COLO668 (cell line): ENCODE measurements at regions not wholly inside any gene's neighbourhood (a gene's known extent, or its start where the extent isn't known, plus 50 kb on each side); places are given as distances from the start of the nearest gene placed in this dataset.
"Not testable (repeated sequence)": the region's sequence is repeated elsewhere in the genome, so short reads cannot be mapped to it uniquely, and the experiment has no call there.

Source experiments
- DNase-seq: peaks from one replicate; lab custom pipeline; 2025; ENCODE audit not compliant: unreplicated experiment; lab: John Stamatoyannopoulos, UW

DNA sequence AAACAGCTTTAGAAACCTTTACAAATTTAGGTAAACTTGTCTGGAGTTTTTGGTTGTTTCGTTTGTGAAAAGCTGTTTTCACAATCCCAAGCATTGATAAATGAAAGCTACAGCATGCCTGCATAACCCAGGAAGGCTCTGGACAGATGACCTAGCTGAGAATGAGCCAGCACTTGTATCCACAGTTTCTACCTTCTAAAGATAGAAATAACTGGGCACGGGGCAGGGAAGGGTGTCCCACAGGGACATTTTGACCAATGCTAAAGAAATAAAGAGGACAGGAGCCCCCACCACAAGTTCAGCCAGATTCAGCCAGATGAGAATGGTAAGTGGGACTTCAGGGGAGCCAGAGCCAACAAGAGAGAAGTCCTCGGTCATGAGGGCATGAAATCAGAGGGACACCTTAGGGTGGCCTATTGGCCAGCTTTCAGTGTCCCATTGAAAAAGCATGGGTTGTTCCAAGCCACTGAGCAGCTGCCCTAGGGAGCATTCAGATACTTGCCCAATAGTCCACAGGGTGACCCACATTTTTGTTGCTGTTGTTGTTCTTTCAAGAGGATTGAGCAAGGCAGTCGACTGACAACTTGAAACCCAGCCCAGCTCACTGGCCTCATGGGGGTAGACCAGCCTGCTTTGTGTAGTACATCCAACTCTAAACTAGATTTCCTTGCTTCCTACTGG, 140.3 kb upstream of the NUDT4 start:
- DNase-seq = no peak

- DNase-seq = not testable (repeated sequence)
These were observed 139.0 kb upstream of the NUDT4 start for GRCh38 chr12:93238512-93239262.

- DNase-seq = not testable (repeated sequence)
These were observed 137.9 kb upstream of the NUDT4 start for GRCh38 chr12:93239789-93240188.

- DNase-seq = no peak
These were observed 135.4 kb upstream of the NUDT4 start for GRCh38 chr12:93242154-93242972.

DNA sequence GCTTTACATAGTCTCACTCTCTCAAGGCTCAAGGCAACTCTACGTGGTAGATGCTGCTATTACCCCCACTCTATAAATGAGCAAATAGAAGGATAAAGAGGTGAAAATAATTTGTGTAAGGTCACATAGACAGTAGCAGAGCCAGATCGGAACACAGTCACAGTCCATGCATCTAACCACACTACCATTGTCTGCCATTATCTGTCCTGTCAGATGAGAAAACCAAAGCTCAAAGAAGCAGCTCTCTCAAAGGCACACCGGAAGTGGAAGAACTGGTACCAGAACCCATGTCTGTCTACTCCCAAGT, 134.4 kb upstream of the NUDT4 start:
- DNase-seq = no peak

- DNase-seq = no peak
These were observed 133.8 kb upstream of the NUDT4 start for GRCh38 chr12:93243689-93244513.

DNA sequence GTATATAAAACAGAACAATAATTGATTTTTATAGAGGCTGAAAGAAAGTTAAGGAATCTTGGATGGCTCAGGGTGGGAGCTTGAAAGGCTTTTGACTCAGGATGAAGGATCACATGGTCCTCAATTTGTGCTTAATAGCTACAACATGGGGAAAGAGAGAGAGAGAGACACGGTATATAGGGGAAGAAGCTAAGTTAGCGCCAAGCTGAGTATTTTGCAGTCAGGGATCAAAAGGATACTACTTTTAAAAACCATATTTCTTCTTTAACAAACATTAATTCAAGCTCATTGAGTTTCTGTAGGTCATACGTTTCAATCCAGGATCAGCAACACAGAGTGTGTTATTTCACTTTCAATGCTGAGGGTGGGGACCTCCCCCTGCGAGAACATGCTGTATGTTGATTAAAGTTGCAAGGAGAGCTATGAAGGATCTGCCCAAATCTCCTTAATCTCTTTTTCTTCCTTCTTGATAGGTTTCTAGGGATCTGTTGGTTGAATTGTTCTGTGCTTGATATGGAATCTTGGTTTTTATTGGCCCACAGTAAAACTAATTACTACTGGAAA, 133.1 kb upstream of the NUDT4 start:
- no peak for DNase-seq

DNA sequence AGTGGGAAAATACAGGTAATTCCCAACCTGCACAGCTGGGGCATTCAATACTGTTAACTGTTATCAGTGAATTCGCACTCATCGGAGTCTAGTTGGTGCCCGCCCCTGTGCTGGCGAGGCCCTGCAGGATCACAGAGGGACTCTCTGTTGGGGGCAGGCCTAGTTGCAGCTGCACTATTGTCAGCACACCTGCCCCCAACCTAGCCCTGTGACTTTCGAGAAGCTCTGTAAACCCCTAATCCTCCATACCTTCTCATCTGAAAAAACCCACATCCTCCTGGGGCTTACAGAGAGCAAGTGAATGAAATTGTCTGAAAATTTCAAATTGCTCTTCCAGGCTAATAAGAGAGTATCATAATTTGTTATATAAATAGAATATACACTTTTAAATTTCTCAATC, 132.2 kb upstream of the NUDT4 start:
- DNase-seq = no peak

DNA sequence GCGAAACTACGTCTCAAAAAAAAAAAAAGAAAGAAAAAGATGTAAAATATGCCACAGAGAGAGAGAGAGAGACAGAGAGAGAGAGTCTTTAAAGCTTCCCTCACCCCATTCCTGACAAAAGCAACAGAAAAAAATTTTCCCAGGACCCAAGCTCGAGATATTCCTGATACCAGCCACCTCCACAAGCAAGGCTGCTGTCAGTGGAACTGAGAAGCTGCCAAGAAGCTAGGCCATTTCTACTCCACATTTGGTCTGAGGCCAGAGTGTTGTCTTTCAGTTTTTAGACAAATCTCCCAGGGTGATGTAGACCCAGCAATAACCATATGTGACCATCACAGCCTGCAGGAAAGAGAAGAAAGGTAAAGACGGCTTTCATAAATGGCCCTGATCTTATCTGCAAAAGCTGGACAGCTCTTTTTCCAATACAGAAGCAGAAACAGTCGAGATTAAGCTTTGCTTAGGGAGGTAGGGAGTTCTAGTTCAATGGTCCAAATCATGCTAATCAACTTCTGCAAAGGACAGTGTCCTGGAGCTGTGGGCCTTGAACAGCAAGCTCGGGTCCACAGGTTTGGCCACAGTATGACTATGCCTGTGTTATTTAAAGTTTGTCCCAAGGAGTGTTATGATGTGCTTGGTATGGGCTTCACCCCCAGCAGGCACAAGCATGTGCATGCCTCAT, 130.3 kb upstream of the NUDT4 start:
- DNase-seq = no peak

- no peak for DNase-seq
These were observed 125.5 kb upstream of the NUDT4 start for GRCh38 chr12:93252221-93252620.

GRCh38 chr12:93254911-93255310, 122.8 kb upstream of the NUDT4 start:
- DNase-seq = no peak

DNA sequence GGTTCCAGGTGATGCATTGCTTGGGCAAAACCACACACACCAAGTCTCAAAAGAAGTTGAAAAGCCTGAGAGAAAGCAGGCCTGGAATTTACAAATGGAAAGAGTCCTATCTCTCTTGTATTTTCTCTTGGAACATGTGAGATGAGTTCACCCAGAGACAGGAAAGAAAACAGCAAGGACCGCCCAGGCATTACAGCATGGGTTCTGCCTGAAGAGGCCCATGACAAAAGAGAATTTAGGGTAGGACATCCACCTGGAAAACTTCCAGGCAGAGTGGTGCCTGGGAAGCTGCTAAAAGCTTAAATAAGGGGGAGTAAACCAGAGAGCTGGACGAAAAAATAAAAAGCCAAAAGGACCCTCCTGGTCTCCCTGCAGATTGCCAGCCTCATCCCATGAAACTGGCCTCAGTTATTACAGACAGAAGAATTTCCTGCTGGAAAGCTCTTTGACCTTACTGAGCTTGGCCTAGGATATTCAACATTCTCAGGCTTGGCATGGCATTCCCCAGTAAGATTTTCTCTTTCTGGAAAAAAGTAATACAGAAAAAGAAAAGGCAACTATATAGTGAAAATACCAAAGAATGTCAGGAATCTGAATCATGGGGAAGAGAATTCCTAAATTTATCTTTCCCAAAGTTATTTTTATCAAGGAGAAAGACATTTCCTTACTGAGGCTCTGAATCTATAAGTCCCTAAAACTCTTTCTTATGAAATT, 121.3 kb upstream of the NUDT4 start:
- no peak for DNase-seq

GRCh38 chr12:93261505-93262094, 116.1 kb upstream of the NUDT4 start:
- DNase-seq = no peak

- no peak for DNase-seq
These were observed 104.7 kb upstream of the NUDT4 start for GRCh38 chr12:93272997-93273396.

DNA sequence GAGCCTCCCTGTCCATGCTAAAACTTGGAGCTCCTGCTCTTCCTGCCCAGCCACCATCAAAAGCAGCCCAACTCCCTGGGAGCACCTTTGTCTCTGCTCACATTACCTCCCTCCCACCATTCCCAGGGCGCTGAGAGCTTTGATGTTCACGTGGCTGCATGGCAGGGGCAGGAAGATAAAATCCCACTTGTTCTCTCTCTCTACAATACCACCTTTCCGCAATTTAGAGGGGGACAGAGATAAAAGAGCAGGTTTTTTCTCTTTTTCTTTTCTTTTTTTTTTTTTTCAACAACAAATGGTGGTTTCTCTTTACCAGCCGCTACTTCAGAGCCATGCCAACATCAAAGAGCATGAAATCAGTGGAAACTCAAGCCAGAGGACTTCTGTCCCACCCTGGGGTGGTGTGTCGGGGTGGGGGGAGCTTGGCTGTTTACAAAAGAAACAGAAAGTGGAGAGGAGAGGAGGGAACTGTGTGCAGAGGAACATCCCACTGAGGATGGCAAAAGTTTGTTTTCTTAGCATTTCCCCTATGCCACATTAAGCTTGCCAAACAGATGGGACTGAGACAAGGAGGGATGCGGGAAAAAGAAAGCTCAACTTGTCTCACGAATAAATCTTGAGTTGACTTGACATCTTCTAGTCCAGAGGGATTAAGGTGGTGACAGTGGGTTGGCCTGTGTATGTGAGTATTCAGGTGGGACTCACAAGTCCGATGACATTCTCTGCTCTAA, 103.7 kb upstream of the NUDT4 start:
- DNase-seq = no peak

DNA sequence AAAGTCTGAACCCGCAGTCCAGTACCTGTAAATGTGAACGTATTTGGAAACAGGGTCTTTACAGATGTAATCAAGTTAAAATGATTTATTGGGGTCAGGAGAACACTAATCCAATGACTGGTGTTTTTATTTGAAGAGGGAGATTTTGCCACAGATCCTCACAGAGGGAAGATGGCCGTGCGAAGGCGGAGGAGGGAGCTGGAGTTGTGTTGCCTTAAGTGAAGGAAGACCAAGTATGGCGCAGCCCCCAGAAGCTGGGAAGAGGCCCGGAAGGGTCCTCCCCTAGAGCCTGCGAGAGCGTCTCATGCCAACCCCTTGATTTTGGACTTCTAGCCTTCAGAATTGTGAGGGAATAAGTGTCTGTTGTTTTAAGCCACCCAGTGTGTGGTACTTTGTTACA, 102.8 kb upstream of the NUDT4 start:
- no peak for DNase-seq

DNA sequence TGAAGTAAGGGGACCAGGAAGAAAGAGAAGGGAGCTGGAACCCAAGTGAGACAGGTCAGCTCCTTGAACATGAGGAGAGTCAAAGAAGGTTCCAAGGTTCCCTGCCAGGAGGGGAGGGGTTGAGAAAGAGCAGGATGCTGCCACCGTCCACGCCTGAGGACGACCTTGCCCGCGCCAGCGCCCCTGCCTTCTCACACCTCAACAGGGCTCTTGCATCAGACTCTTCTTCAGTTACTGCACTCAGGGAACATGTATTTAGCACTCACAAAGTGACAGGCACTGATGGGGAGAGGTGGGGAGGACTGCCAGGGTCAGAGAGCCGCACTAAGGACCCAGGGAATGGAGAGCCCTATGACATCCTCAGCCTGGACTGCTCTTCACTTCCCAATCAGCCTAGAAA, 102.1 kb upstream of the NUDT4 start:
- no peak for DNase-seq

DNA sequence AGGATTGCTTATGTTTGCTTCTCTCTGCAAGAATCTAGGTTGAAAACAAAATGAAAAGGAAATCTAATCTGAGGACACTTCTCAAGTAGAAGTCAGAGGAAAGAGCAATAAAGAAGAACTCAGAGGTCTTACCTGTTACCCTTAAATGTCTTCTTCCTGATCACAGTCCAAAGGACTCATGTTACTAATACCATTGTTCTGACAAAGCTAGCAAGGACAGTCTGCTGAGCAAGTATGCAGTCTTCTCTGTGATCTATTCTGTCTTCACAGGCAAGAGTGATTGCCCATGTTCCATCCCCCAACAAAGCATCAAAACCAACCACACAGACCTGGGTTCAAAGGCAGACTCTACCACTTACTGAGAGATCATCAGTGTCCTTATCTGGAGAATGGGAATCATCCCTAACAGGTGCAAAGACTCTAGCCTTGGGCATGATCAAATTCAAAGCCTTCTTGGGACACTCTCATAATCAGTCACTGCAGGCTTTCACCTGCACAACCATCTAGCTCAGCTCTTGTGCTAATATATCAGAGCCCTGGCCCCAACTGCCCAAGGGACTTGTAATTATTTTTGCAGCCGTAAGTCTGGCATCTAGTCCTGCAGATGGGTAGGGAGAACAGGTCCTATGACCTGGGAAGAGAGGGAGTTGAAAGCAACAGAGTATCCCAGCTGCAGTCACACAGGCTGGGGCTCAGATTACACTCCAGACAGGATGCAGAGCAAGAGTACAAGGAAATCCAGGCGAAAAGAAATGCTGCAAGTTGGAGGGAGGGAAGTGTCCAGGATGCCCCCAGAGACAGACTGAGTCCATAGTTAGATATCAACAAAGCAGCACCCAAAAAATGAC, 97.9 kb upstream of the NUDT4 start:
- DNase-seq = no peak
